HG02884 (cell line): ENCODE measurements at regions not wholly inside any gene's neighbourhood (a gene's known extent, or its start where the extent isn't known, plus 50 kb on each side); places are given as distances from the start of the nearest gene placed in this dataset.

Source experiments
- ATAC-seq: cut with Tn5 transposase; IDR thresholded peaks from one replicate; pipeline ENCODE4 v1.9.1; 2021; ENCODE audit warnings: mild to moderate bottlenecking, moderate library complexity; ENCODE audit not compliant: unreplicated experiment

DNA sequence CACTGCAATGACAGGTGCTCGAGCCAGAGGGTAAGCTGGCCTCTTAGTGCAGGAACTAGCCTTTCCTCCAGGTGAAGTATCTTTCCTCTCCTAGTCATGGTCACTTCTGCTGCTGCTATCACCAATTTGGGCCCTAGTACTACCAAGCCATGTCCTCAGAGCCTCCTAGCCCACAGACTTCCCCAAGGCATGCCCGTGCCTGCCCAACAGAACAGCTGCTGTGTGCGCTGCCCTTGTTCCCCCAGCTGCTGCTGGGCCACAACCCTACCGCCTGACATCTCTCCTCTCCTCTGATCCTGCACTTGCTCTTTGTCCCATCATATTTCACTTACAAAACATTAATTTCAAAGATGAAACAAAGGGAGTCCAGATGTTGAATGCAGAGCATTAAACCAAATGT, 168.5 kb upstream of the FREM2 start:
- ATAC-seq: no peak

- no peak for ATAC-seq
These were observed 167.5 kb upstream of the FREM2 start for GRCh38 chr13:38519229-38519911.

GRCh38 chr13:38520041-38520440, 166.8 kb upstream of the FREM2 start:
- no peak for ATAC-seq

- ATAC-seq: no peak
These were observed 159.7 kb upstream of the FREM2 start for GRCh38 chr13:38527140-38527539.

DNA sequence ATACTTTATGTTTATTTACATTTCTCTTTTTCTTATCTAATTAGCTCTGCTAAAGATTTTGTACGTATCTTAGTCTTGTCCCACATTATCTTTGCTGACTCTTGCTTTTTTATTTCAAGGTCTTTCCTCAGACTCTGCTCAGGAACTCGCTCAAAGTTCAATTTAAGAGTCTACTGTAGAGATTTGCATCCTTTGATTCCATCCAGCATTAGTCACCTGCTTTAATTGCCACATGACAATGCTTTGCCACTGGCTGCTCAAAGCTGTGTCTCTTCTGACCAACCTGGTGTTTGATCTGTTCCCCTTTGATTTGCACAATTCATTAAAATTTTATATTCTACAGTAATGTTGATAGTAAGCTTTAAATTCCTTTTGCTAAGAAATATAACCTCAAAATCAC, 157.9 kb upstream of the FREM2 start:
- ATAC-seq: no peak

GRCh38 chr13:38530492-38530891, 156.4 kb upstream of the FREM2 start:
- ATAC-seq: no peak

DNA sequence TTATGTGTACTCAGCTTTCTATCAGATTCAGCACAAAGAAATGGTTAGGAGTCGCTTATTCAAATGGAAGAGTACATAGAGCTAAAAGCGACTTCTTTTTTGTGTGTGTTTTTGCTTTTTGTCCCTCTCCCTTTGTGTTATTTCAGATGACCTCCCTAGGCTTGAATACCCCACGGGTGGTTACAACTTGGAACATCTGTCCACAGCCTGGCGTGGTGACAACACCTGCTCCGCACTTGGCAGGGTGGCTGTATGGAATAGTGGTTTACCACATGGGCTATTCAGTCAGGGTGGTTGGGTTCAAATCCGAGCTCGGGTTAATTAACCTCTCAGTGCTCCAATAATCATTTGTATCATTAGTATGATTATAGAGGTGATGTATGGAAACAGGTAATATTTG, 151.6 kb upstream of the FREM2 start:
- ATAC-seq: no peak

DNA sequence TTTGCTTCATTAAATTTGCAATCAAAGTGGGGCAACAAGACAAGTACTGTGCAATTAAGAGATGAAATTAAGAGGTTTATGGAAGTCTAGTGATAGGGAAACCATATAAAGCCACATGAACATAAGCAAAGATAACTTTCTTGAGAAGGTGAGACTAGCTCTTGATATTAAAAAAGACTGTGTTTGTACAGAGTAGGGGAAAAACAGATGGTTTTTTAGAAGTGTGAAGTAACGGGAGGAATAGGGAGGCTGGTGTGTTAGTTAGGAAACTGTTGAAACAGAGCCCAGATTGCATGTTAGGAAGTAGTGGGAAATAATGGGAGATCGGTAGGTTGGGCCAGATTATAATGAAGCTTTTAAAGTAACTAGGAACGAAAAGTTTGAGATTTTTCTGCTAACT, 149.8 kb upstream of the FREM2 start:
- no peak for ATAC-seq

DNA sequence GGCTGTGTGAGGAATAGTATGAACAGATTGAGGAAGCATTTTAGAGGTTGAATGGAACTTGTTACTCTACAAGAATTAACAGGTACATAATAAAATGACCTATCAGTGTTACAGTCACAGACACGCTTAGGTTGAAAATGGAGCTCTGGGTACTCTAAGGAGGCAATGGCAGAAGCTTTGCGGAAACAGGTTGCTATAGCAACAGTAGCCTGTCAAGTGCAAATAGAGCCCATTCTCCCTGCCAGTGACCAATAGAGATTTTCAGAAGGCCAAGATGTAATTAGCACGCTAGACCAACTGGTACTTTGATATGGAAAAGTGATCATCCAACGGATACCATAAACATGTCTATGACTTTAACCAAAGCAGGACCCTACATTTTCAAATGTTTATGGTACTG, 148.5 kb upstream of the FREM2 start:
- ATAC-seq: no peak

- no peak for ATAC-seq
These were observed 147.2 kb upstream of the FREM2 start for GRCh38 chr13:38539632-38540031.

- ATAC-seq: no peak
These were observed 144.3 kb upstream of the FREM2 start for GRCh38 chr13:38542601-38543000.

DNA sequence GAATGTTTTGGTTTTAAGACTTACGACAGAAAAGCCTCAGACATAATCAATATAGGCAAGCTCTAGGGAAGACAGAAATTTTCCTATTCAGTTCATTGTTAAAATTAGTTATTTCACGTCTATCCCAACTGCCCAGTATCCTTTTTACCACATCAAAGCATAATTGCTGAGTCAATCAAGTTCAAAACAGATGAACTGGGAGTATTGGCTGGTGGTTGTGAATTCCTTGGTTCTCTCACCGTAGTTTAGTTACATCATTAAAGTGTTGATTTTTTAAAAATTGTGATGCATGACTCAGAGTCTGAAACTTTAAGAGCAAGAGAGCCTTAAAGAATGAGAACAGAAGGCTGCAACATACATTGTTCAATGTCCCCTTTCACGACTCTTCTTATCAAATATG, 143.3 kb upstream of the FREM2 start:
- no peak for ATAC-seq

GRCh38 chr13:38563739-38564138, 123.1 kb upstream of the FREM2 start:
- ATAC-seq: no peak

DNA sequence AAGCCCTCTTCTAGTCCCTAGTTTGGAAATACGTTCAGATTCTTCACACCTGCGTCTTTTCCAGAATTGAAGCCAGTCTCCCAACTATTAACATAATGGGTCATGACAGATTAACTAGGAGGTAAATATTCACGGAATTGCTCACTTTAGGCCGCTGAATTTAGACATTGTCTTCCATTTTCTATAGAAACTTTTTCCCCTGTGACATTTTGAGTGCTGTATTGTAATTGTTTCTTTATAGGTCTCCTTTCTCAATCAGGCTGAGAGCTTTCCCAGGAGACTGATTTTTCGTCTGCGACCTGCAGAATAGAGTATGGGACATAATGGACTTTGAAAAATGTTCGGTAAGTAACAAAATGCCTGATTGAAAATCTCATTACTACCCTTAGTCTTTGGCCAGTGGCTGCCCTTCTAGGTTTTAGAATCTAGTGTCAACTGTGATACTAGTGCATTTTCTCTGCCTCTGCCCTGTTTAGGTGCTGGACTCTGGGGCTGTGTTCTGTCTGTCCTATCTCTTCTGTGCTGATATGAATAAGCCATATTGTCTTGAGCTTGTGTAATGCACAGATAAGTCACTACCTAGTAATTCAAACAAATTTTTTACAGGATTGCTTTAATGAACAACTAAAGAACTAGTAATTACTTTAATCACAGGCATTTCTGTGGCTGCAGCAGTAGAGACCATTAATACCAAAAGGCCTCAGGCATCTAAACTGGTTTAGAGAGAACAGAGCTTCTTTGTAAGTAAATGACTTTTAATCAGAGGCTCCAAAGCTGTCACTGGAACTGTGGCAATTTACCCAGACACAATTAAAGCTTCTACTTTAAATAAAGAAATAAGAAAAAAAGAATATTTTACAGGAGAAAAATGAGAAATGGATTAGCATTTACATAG, 122.4 kb upstream of the FREM2 start:
- no peak for ATAC-seq

DNA sequence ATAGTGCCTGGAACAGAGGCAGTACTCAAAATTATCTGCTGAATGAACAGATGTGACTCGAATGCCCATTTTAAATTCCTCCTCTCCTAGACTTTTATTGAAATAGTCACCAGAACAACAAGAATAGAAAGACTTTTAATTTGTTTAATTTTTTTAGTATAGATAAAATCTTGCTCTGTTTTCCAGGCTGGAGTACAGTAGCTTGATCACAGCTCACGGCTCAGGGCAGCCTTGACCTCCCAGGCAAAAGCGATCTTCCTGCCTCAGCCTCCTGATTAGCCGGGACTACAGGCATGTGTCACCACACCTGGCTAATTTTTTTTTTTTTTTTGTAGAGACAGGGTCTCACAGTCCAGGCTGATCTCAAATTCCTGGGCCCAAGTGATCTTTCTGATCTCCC, 120.9 kb upstream of the FREM2 start:
- ATAC-seq: no peak

DNA sequence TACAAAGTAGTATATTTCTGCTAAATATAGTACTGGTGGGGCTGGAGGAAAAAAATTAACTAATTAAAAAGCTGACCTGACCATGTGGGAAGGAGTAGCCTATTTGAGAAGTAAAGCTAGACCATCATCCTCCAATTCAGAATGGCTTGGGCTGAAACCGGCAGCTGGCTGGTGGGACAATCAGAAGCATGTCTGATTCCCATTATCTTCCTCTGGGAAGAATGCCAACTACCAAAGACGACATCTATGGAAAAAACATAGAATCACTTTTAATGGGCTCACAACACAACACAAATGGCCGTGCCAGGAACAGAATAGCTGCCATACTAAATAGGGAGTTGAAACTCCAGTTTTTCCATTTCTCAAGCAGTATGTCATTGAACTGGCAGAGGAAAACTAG, 120.4 kb upstream of the FREM2 start:
- ATAC-seq: no peak

DNA sequence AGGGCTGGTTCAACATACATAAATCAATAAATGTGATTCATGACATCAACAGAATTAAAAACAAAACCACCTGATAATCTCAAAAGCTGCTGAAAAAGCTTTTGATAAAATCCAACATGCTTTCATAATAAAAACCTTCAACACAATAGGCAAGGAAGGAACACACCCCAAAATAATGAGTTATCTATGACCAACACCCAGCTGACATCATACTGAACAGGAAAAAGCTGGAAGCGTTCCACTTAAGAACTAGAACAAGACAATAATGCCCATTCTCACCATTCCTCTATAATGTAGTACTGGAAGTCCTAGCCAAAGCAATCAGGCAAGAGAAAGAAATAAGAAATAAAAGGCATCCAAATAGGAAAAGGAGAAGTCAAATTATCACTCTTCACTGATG, 116.2 kb upstream of the FREM2 start:
- ATAC-seq: no peak

GRCh38 chr13:38575427-38575826, 111.5 kb upstream of the FREM2 start:
- no peak for ATAC-seq

GRCh38 chr13:38577048-38577447, 109.8 kb upstream of the FREM2 start:
- ATAC-seq: no peak

DNA sequence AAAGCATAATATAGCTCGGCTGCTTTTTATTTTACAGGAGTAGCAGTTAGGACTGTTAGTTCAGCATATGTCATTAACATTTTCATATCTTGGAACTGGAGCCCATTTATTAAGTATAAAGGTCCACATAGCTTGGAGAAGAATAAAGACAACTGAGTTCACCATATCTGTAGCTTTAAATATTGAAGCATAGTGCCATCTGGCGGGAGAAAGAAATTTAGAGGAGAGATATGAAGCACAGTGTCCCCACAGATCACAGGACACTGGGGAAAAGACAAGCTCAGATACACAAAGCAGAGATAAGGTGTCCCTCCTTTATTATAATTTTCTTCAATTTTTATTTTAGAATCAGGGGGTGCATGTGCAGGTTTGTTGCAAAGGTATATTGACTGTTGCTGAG, 104.7 kb upstream of the FREM2 start:
- no peak for ATAC-seq

GRCh38 chr13:38590230-38590629, 96.6 kb upstream of the FREM2 start:
- no peak for ATAC-seq

- no peak for ATAC-seq
These were observed 95.9 kb upstream of the FREM2 start for GRCh38 chr13:38590796-38591507.
